Spleen (tissue), 11 donors: ENCODE measurements at regions not wholly inside any gene's neighbourhood (a gene's known extent, or its start where the extent isn't known, plus 50 kb on each side); places are given as distances from the start of the nearest gene placed in this dataset.

Source experiments
- DNase-seq: peaks from one replicate; pipeline ENCODE4 v3.0.0-alpha.2; 2020
- H3K27ac ChIP-seq, 8 donors: fragments of 200-600 bp; sonication (generic) in 7 of 8; 1 replicate in 4 of 8; 2 replicates in 4 of 8; pipeline versions ENCODE4 v1.5.0 to v1.8.0; 2016 to 2021; ENCODE audit warnings: inconsistent platforms in 4 of 8, mild to moderate bottlenecking in 4 of 8, moderate library complexity in 1 of 8
- H3K27me3 ChIP-seq, 7 donors: fragments of 200-600 bp; sonication (generic) in 6 of 7; replicated peaks in 1 of 7; 1 replicate in 4 of 7; 2 replicates in 3 of 7; pipeline versions ENCODE4 v1.5.0 to v1.8.0; 2016 to 2021; ENCODE audit warnings: inconsistent platforms in 3 of 7, mild to moderate bottlenecking in 1 of 7
- H3K36me3 ChIP-seq, 6 donors: fragments of 200-600 bp; sonication (generic) in 5 of 6; 1 replicate in 4 of 6; 2 replicates in 2 of 6; pipeline versions ENCODE4 v1.5.0 to v1.8.0; 2016 to 2021; ENCODE audit warnings: inconsistent platforms in 2 of 6
- H3K4me1 ChIP-seq, 6 donors: fragments of 200-600 bp; sonication (generic) in 5 of 6; 1 replicate in 3 of 6; 2 replicates in 3 of 6; pipeline versions ENCODE4 v1.5.0 to v1.8.0; 2016 to 2021; ENCODE audit warnings: inconsistent platforms in 3 of 6
- H3K4me3 ChIP-seq, 8 donors: fragments of 200-600 bp; sonication (generic) in 7 of 8; 1 replicate in 4 of 8; 2 replicates in 4 of 8; pipeline versions ENCODE4 v1.5.0 to v1.8.0; 2016 to 2021; ENCODE audit warnings: inconsistent platforms in 4 of 8, mild to moderate bottlenecking in 4 of 8, moderate library complexity in 2 of 8
- H3K9me3 ChIP-seq, 8 donors: fragments of 200-600 bp; sonication (generic) in 7 of 8; 1 replicate in 4 of 8; 2 replicates in 4 of 8; pipeline versions ENCODE4 v1.5.0 to v1.8.0; 2016 to 2021; ENCODE audit warnings: inconsistent platforms in 4 of 8
- CTCF ChIP-seq, 11 experiments: fragments of 200-600 bp in 7 of 11; fragments of 450-650 bp in 4 of 11; sonication (generic) in 4 of 11; IDR thresholded peaks in 8 of 11; conservative IDR thresholded peaks in 3 of 11; 1 replicate in 7 of 11; 2 replicates in 4 of 11; pipeline versions ENCODE4 v1.4.0 to v1.8.0; 2016 to 2021; ENCODE audit warnings: antibody characterized with exemption in 11 of 11, inconsistent platforms in 4 of 11, mild to moderate bottlenecking in 1 of 11
- POLR2A ChIP-seq, 3 donors: fragments of 450-650 bp; IDR thresholded peaks; one replicate each; pipeline ENCODE4 v1.5.1; 2017; ENCODE audit warnings: antibody characterized with exemption in 3 of 3, mild to moderate bottlenecking in 1 of 3
- POLR2AphosphoS5 ChIP-seq, 3 donors: sonication (generic); formaldehyde crosslinking; IDR thresholded peaks; one replicate each; pipeline ENCODE4 v1.5.1; 2017; ENCODE audit warnings: antibody characterized with exemption in 3 of 3
- WGBS, 5 donors: extraction: QIAGEN DNeasy Blood & Tissue Kit in 3 of 5; methylation state at CpG; one replicate each; pipeline versions ENCODE4 v1.1.5 to v1.1.7; 2013 to 2018; 5-methylcytosine and 5-hydroxymethylcytosine counted together
- intact Hi-C: fragments of 100-400 bp; cut with DNase I; formaldehyde crosslinking; loops from one replicate; pipeline ENCODE4 v1.15.0; 2023; ENCODE audit warnings: low total_unique reads
- donor health status: healthy with polysubstance abuse.
- donor health status: DM: no; HTN: no; CAD: no; lungs with moderate emphysema.
- donor health status: DM: no; HTN: no; CAD: no.
- donor health status: Bipolar disorder and iron deficiency.
- donor health status: healthy.
- donor health status: DM: no; HTN: no; CAD: no.
- donor health status: DM: yes; HTN: yes; CAD: no.

- no peak overlapping the region for H3K4me3 ChIP-seq
- H3K36me3 ChIP-seq: no peaks in the 10 kb centered on the region
- DNase-seq: no peak
- no peaks in the 10 kb centered on the region for H3K27me3 ChIP-seq
- intact Hi-C loops: no loop called here
- H3K27ac ChIP-seq: no peak overlapping the region
- no peaks in the 10 kb centered on the region for H3K4me1 ChIP-seq
- TF ChIP-seq POLR2A (IDR thresholded peaks at IDR 0.05) (no peak), POLR2AphosphoS5 (IDR thresholded peaks at IDR 0.05) (no peak), CTCF (IDR thresholded peaks at IDR 0.05 in 8 of 11, conservative IDR thresholded peaks at IDR 0.05 in 3 of 11) (no peak)
- H3K9me3 ChIP-seq: peaks cover 0 to 27% (median 22%) of the 10 kb centered on the region in 8 donors
These were observed 533.9 kb downstream of the TLR4 start for GRCh38 chr9:118238139-118238538.

- Histone ChIP-seq H3K27ac (no peak overlapping the region), H3K4me1 (no peaks in the 10 kb centered on the region), H3K36me3 (no peaks in the 10 kb centered on the region), H3K4me3 (no peak overlapping the region), H3K27me3 (no peaks in the 10 kb centered on the region), H3K9me3 (peaks cover 0 to 20% (median 16%) of the 10 kb centered on the region in 8 donors)
- WGBS, 5 donors: 84 to 92% (median 88%) methylated on average over 2 of the region's 2 CpGs
- no peak for TF ChIP-seq CTCF (IDR thresholded peaks at IDR 0.05 in 8 of 11, conservative IDR thresholded peaks at IDR 0.05 in 3 of 11)
- TF ChIP-seq POLR2AphosphoS5 (IDR thresholded peaks at IDR 0.05): no peak
- TF ChIP-seq POLR2A (IDR thresholded peaks at IDR 0.05): no peak
- no peak for DNase-seq
- intact Hi-C loops: no loop called here
These were observed 547.8 kb downstream of the TLR4 start for GRCh38 chr9:118252027-118252426.

- H3K27ac ChIP-seq: no peak overlapping the region
- intact Hi-C loops: no loop called here
- TF ChIP-seq POLR2AphosphoS5 (IDR thresholded peaks at IDR 0.05) (no peak), POLR2A (IDR thresholded peaks at IDR 0.05) (no peak), CTCF (IDR thresholded peaks at IDR 0.05 in 8 of 11, conservative IDR thresholded peaks at IDR 0.05 in 3 of 11) (no peak)
These were observed 558.0 kb downstream of the TLR4 start for GRCh38 chr9:118262191-118262590.

GRCh38 chr9:118263949-118264348 lies 559.7 kb downstream of the TLR4 start:
- Histone ChIP-seq H3K27me3 (no peaks in the 10 kb centered on the region), H3K4me1 (no peaks in the 10 kb centered on the region), H3K36me3 (no peaks in the 10 kb centered on the region), H3K4me3 (no peak overlapping the region), H3K27ac (no peak overlapping the region), H3K9me3 (peaks cover 0 to 21% (median 16%) of the 10 kb centered on the region in 8 donors)
- TF ChIP-seq POLR2AphosphoS5 (IDR thresholded peaks at IDR 0.05): no peak
- no peak for TF ChIP-seq CTCF (IDR thresholded peaks at IDR 0.05 in 8 of 11, conservative IDR thresholded peaks at IDR 0.05 in 3 of 11)
- TF ChIP-seq POLR2A (IDR thresholded peaks at IDR 0.05): no peak
- no peak for DNase-seq
- intact Hi-C loops: no loop called here

More at GRCh38 chr9:118262191-118262590, 558.0 kb downstream of the TLR4 start:
- no peak for DNase-seq
- Histone ChIP-seq H3K4me1 (no peaks in the 10 kb centered on the region), H3K36me3 (no peaks in the 10 kb centered on the region), H3K4me3 (no peak overlapping the region), H3K27me3 (no peaks in the 10 kb centered on the region), H3K9me3 (peaks cover 0 to 29% (median 20%) of the 10 kb centered on the region in 8 donors)
- 85 to 93% (median 91%) methylated on average over 1 of the region's 1 CpG for WGBS, 5 donors
